SK-MEL-5 (cell line): ENCODE measurements at regions not wholly inside any gene's neighbourhood (a gene's known extent, or its start where the extent isn't known, plus 50 kb on each side); places are given as distances from the start of the nearest gene placed in this dataset.

ENCODE experiments used
- DNase-seq: peaks from one replicate; pipeline ENCODE4 v3.0.0-alpha.2; 2016; ENCODE audit warnings: low read depth, low spot score
- in situ Hi-C: cut with HindIII; loops from 2 replicates; pipeline ENCODE4 v1.10.0; 2016; ENCODE audit warnings: low sequenced_read_pairs, high pct_unique_total_duplicates, low pct_unique_long_range_greater_than_20kb
- small RNA-seq, 2 experiments: library from RNA; depleted of rRNA; stranded (forward); fragments of <200 nt; gene quantifications; one replicate each; pipeline ENCODE3, GENCODE V24; 2014

- in situ Hi-C loops, result no loop called here
Observed at GRCh38 chr7:50838675-50839377, 56.1 kb upstream of the GRB10 start.

GRCh38 chr7:50837965-50838364, 55.3 kb upstream of the GRB10 start:
- in situ Hi-C loops, result no loop called here
- DNase-seq, result no peak

More at GRCh38 chr7:50838675-50839377, 56.1 kb upstream of the GRB10 start:
- no peak for DNase-seq

GRCh38 chr7:50836646-50837045, 54.0 kb upstream of the GRB10 start:
- in situ Hi-C loops, result no loop called here
- no peak for DNase-seq

- in situ Hi-C loops, result no loop called here
- no peak for DNase-seq
Observed at GRCh38 chr7:50835156-50835555, 52.5 kb upstream of the GRB10 start.

GRCh38 chr7:50834679-50835078, 52.0 kb upstream of the GRB10 start:
- in situ Hi-C loops, result no loop called here
- DNase-seq, result no peak

GRCh38 chr7:50834031-50834535, 51.4 kb upstream of the GRB10 start:
- in situ Hi-C loops, result no loop called here
- no peak for DNase-seq

GRCh38 chr7:50832744-50833143, 50.0 kb upstream of the GRB10 start:
- no peak for DNase-seq
- in situ Hi-C loops, result no loop called here

Small RNA genes in the stretch of these regions (small RNA-seq; reads per million reads assigned to genes)
- gene AC009296.1 (0 reads per million in 2 experiments), gene RF00394 (0 reads per million in 2 experiments)
